H1 (cell line): ENCODE measurements at regions not wholly inside any gene's neighbourhood (a gene's known extent, or its start where the extent isn't known, plus 50 kb on each side); places are given as distances from the start of the nearest gene placed in this dataset.

Source experiments
- FOSL1 ChIP-seq: IDR thresholded peaks from 2 replicates; pipeline ENCODE4 v1.6.1; 2011; ENCODE audit warnings: mild to moderate bottlenecking, low read depth, low read length, moderate library complexity; ENCODE audit not compliant: insufficient read depth
- JUND ChIP-seq: IDR thresholded peaks from 2 replicates; pipeline ENCODE4 v1.6.1; 2011; ENCODE audit warnings: mild to moderate bottlenecking, improper control_type of control experiment, low read length
- NANOG ChIP-seq: IDR thresholded peaks from 2 replicates; pipeline ENCODE4 v1.6.1; 2011; ENCODE audit warnings: low read length, low read depth, mild to moderate bottlenecking, inconsistent platforms; ENCODE audit not compliant: insufficient read depth, poor library complexity, severe bottlenecking

GRCh38 chr5:68886814-68887213 is 207.0 kb upstream of the SLC30A5 start (continued):
- TF ChIP-seq JUND (no peak), NANOG (no peak), FOSL1 (no peak)
